HG02759 (cell line): ENCODE measurements at regions not wholly inside any gene's neighbourhood (a gene's known extent, or its start where the extent isn't known, plus 50 kb on each side); places are given as distances from the start of the nearest gene placed in this dataset.

Experiments used
- ATAC-seq: cut with Tn5 transposase; IDR thresholded peaks from one replicate; pipeline ENCODE4 v1.9.1; 2021; ENCODE audit warnings: mild to moderate bottlenecking, moderate library complexity; ENCODE audit not compliant: unreplicated experiment

DNA sequence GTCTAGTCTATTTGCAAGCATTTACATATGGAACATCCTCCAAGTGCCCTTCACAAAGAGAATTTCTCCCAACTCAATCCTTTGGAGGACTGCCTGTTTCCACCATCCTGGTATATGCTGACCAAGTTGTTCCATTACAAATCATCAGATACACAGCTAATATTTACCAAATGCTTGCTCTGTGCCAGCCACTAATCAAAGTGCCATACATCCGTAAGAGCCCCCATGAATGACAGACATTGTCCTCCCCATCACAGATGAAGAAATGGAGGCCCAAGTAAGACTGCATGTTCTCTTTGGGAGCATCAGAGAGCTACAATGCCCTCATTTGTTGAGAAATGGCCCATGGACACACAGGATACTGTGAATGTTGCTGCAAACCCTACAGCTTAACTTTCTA, 130.0 kb upstream of the BACE2 start:
- no peak for ATAC-seq

GRCh38 chr21:41043014-41043413, 124.9 kb upstream of the BACE2 start:
- no peak for ATAC-seq

- no peak for ATAC-seq
Observed at GRCh38 chr21:41045534-41046268, 122.3 kb upstream of the BACE2 start.

GRCh38 chr21:41048145-41048544, 119.8 kb upstream of the BACE2 start:
- no peak for ATAC-seq

DNA sequence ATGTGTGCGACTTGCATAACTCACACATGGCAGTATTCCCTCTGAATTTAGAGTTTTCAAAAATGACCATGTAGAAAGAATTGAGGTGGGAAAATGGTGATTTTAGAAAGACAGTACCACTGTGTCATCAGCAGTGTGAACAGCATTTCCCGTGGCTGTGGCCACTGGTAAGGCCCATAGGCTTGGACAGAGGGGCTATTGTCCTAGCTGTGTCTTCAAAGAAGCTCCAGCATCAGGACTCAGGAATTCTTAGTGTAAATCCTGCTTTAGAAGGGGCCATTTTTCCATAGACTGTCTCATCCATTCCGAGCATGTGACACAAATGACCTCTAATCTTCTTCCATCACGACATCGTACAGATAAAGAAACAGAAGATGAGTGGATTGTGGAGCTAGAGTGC, 119.3 kb upstream of the BACE2 start:
- no peak for ATAC-seq

DNA sequence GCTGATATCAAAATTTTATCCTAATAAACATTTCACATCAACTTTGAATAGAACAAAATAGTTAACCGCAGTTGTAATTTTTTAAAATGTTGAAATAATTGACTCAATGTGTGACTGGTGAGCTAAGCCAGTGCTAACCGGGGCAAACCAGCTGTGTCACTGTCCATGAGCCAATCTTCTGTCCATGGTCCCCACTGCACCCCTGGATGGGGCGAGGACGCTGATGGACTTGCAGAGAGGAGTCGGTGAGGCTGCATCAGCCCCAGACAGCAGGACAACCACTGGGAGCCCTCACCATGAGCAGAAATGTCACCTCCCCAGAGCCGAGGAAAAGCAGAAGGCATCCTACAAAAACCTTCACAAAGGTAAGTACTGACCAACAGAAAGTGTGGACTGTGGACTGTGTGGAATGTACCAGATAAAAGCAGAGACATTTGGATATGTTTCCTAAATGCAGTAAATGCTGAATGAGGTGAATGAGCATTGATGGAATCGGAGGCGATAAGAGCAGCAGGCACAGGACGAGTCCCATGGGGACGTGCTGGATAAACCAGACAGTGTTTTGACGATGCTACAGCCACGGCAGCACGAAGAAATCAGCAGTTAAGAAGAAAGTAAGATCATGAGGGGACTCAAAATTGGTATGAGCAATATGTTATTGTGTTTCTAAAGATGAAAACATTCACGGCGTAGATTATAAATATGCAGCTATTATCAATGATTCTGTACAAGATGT, 115.0 kb upstream of the BACE2 start:
- ATAC-seq: no peak

- ATAC-seq: no peak
Observed at GRCh38 chr21:41054018-41054578, 113.9 kb upstream of the BACE2 start.

DNA sequence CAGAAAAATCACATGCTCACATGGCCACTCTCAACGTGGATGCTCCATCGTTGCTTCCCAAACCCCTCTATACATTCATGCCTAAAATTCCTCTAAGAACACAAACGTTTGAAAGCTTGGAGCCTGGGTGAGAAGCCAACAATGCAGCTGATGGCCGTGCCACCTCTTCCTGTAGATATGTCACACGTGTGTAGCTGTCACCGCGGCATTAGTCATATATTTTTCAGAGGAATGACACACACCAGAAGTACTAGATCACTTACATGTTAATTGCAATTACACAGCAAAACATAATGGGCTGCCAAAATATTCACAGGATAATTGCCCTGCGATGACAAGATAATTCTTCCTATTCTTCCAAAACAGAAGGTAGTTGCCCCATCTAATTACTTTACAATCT, 112.7 kb upstream of the BACE2 start:
- no peak for ATAC-seq

- no peak for ATAC-seq
Observed at GRCh38 chr21:41059871-41060270, 108.1 kb upstream of the BACE2 start.

GRCh38 chr21:41061701-41062100, 106.3 kb upstream of the BACE2 start:
- no peak for ATAC-seq

DNA sequence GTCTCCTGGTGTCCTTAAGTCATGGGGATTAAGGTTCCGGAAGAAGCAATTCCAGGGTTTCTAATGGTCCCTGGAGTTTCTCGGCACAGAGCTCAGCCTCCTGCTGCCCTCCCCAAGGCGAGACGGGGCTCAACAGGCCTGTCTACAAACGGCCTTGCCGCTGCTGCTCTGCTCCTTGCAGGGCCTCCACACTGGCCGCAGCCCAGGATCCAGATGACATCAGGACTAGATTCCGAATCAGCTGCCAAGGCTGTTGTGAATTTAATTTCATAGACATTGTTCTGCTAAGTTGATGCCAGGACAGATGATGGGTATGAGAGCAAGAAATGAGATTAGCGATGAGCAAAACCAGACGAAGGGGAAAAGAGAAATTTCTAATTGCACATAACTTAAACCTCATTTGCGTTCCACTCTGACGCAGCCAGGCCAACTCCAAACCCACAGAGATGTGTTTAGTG, 103.6 kb upstream of the BACE2 start:
- no peak for ATAC-seq

DNA sequence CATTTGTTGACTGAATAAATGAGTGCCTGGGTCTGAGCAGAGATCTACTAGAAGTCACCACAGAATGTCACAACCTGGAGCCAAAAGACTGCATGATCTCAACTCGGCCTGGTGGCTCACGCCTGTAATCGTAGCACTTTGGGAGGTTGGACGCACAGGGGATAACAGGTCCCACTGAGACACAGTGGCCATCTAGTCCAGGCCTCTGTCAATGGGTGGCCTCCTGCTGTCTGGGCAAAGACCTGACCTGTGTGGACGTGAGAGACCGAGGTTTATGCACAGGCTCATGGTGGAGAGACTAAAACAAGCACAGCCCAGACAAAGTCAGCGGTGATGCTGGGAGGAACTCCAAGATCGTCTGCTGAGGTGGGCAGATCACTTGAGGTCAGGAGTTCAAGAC, 103.0 kb upstream of the BACE2 start:
- ATAC-seq: no peak

- ATAC-seq: no peak
Observed at GRCh38 chr21:41065539-41065938, 102.4 kb upstream of the BACE2 start.

GRCh38 chr21:41066086-41066938, 101.6 kb upstream of the BACE2 start:
- ATAC-seq: no peak

DNA sequence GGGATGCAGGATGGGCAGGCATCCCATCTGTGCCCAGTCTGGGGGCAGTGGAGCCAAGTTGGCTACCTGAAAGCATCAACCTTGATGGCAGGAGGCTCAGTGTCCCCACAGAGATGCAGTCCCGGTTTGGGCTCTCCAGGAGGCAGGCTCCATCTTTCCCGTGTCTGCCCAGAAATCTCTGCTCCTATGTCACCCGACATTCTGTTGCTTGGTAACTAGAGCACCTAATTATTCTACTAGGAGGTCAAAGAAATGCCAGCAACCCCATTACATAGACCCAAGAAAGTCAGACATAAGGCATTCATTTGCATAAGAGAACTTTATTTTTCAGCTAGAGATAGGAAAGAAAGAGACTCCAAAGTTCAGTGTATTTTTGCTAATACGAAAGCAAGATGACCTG, 100.3 kb upstream of the BACE2 start:
- ATAC-seq: no peak

- ATAC-seq: no peak
Observed at GRCh38 chr21:41068496-41068895, 99.5 kb upstream of the BACE2 start.

- peak; percentile 89 for ATAC-seq
Observed at GRCh38 chr21:41068967-41069642, 98.9 kb upstream of the BACE2 start.

DNA sequence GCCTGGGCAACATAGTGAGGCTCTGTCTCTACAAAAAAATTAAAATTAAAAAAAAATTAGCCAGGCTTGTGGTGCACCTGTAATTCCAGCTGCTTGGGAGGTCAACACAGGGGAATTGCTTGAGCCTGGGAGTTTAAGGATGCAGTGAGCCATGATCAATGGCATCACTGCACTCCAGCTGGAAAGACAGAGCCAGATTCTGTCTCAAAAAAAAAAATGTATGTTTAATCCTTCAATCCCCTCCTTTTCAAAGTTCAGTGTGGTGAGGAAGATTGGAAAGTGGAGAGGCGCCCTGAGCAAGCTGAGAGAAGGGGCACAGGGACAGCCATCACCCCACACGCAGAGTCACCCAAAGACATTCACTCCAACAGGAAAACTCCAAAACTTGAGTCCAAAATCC, 97.7 kb upstream of the BACE2 start:
- no peak for ATAC-seq

GRCh38 chr21:41071258-41072171, 96.4 kb upstream of the BACE2 start:
- no peak for ATAC-seq

- ATAC-seq: no peak
Observed at GRCh38 chr21:41073558-41073957, 94.4 kb upstream of the BACE2 start.
